ENCODE measurements at regions not wholly inside any gene's neighbourhood (a gene's known extent, or its start where the extent isn't known, plus 50 kb on each side); places are given as distances from the start of the nearest gene placed in this dataset.

DNA sequence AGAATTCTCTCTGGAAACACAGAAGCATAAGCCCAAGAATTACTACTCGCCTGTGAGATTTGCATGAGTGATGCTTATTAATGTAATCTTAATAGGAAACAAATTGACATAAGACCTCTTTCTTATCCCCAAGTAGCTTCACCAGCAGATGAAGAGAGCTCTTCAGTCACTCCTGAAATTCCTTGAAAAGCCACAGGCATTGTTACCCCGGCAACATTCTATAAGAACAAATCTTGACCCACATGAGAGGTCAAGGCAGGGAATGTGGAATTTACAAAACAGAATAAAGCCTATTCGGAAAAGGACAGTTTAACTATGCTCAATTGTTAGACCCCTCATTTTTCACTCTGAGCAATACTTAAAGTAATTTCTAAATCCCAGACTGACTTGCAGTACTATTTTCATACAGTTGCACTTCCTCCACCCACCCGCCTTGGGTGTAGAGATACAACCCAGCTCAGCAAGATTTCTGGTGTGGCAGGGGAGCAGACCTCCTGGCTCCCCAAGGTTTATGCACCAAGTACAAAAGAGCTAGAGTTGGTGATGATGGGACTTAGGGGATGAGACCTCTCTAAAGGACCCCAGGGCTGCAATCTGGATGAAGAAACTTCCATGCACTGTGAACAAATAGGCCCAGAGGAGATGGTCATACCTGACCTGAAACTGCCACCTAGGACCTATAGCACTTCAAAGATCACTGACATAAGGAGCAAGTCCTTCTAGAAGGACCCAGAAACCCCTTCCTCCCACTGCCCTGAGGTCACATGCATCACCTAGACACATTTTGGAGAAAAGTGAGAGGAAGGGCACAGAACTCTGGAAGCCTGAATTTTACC is 242.1 kb downstream of the ZNF608 start:
- TF ChIP-seq CTCF (IDR thresholded peaks at IDR 0.05) = no peak
- no peak for TF ChIP-seq POLR2A (IDR thresholded peaks at IDR 0.05)
